NT2/D1 (cell line): ENCODE measurements at regions not wholly inside any gene's neighbourhood (a gene's known extent, or its start where the extent isn't known, plus 50 kb on each side); places are given as distances from the start of the nearest gene placed in this dataset.
"Not testable (repeated sequence)": the region's sequence is repeated elsewhere in the genome, so short reads cannot be mapped to it uniquely, and the experiment has no call there.

Source experiments
- DNase-seq: peaks from one replicate; pipeline ENCODE4 v3.0.0-alpha.2; 2011; ENCODE audit warnings: low read depth, low spot score
- H3K27me3 ChIP-seq: 2 replicates; pipeline ENCODE4 v1.6.0; 2011; ENCODE audit warnings: mild to moderate bottlenecking; ENCODE audit not compliant: insufficient read length, insufficient read depth
- H3K36me3 ChIP-seq: 2 replicates; pipeline ENCODE4 v1.6.1; 2011; ENCODE audit warnings: mild to moderate bottlenecking, low read length, mixed read lengths; ENCODE audit not compliant: insufficient read depth, insufficient read length
- H3K4me1 ChIP-seq: 2 replicates; pipeline ENCODE4 v1.5.1; 2011; ENCODE audit not compliant: insufficient read depth, insufficient read length
- H3K4me3 ChIP-seq: 2 replicates; pipeline ENCODE4 v1.5.1; 2011; ENCODE audit warnings: low read depth; ENCODE audit not compliant: insufficient read length
- H3K9ac ChIP-seq: 2 replicates; pipeline ENCODE4 v1.6.0; 2011; ENCODE audit warnings: low read depth; ENCODE audit not compliant: insufficient read length
- H3K9me3 ChIP-seq: 2 replicates; pipeline ENCODE4 v1.5.1; 2011; ENCODE audit warnings: mild to moderate bottlenecking, low read length; ENCODE audit not compliant: insufficient read depth
- SUZ12 ChIP-seq: IDR thresholded peaks from 2 replicates; pipeline ENCODE4 v1.6.1; 2011; ENCODE audit not compliant: insufficient read length, insufficient read depth; ENCODE audit errors: extremely low read depth
- YY1 ChIP-seq: IDR thresholded peaks from 2 replicates; pipeline ENCODE4 v1.6.1; 2011; ENCODE audit not compliant: insufficient read length, insufficient read depth
- ZNF274 ChIP-seq: IDR thresholded peaks from 2 replicates; pipeline ENCODE4 v1.6.1; 2011; ENCODE audit warnings: mild to moderate bottlenecking, low read depth, low read length

- H3K4me3 ChIP-seq, H3K9me3 ChIP-seq, DNase-seq, H3K27me3 ChIP-seq, H3K9ac ChIP-seq, H3K36me3 ChIP-seq, H3K4me1 ChIP-seq: not testable (repeated sequence)
Measured at GRCh38 chr10:11403646-11404045, 207.8 kb downstream of the USP6NL start.

DNA sequence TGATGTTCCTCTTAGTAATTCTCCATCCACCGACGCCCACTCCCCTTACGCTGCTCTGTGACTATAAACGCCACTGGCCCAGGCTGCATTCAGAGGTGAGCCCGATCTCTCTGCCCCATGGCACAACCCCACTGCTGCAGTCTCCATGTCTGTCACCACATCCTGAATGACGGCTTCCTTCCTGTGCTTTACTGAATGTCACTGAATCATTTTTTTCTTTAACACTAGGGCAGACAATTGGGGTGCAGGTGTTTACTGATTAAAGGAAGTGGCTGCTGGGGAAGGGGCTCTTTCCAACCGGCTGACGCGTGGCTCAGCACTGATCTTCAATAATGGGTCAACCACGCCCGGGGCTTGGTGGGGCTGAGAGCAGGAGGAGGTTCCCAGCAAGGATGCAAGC, 208.3 kb downstream of the USP6NL start:
- H3K4me3 ChIP-seq, result no peak overlapping the region
- H3K9ac ChIP-seq, result no peak overlapping the region
- H3K27me3 ChIP-seq, result no peaks in the 10 kb centered on the region
- no peaks in the 10 kb centered on the region for H3K9me3 ChIP-seq
- H3K36me3 ChIP-seq, result no peaks in the 10 kb centered on the region
- DNase-seq, result no peak
- TF ChIP-seq SUZ12 (no peak), YY1 (no peak), ZNF274 (no peak)
- H3K4me1 ChIP-seq, result peaks cover 7% of the 10 kb centered on the region

GRCh38 chr10:11402392-11402791, 209.1 kb downstream of the USP6NL start:
- H3K4me1 ChIP-seq, result peaks cover 7% of the 10 kb centered on the region
- no peak overlapping the region for H3K9ac ChIP-seq
- TF ChIP-seq YY1 (no peak), SUZ12 (no peak), ZNF274 (no peak)
- no peaks in the 10 kb centered on the region for H3K9me3 ChIP-seq
- DNase-seq, result no peak
- H3K4me3 ChIP-seq, result no peak overlapping the region
- H3K27me3 ChIP-seq, result no peaks in the 10 kb centered on the region
- H3K36me3 ChIP-seq, result no peaks in the 10 kb centered on the region

- no peaks in the 10 kb centered on the region for H3K9me3 ChIP-seq
- no peak for TF ChIP-seq SUZ12
- no peak for TF ChIP-seq YY1
- TF ChIP-seq ZNF274, result no peak
- H3K9ac ChIP-seq, result peak overlapping the region; percentile 8
- no peaks in the 10 kb centered on the region for H3K36me3 ChIP-seq
- DNase-seq, result no peak
- H3K27me3 ChIP-seq, result no peaks in the 10 kb centered on the region
- peaks cover 10% of the 10 kb centered on the region for H3K4me1 ChIP-seq
- H3K4me3 ChIP-seq, result no peak overlapping the region
Measured at GRCh38 chr10:11401264-11402235, 209.9 kb downstream of the USP6NL start.

DNA sequence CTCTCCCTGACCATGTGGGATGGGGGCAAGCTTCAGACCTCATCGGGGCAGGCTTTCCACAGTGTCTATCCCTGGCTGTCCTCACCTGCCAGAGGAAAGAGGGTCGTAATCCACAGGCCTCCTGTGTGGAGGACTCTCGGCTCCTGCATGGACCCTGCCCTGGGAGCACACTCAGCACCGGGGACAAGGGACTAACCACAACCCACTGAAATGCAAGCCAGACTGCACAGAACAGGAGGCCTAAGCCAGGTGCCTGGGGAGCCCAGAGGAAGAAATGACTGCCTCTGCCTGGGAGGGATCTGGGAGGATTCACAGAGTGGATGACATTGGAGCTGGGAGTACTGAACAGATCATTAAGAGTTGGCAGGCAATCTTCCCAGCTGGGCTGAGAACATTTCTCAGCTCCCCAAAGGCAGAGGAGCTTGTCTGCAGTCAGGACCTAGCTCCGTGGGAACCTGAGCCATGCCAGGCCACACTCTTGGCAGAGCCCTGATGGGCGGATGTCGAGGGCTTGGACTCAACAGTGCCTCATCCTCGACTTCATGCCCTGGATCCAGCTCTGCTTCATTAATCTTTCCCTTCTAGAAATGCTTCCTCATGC, 213.4 kb downstream of the USP6NL start:
- Histone ChIP-seq H3K4me3 (no peak overlapping the region), H3K4me1 (peaks cover 10% of the 10 kb centered on the region), H3K36me3 (no peaks in the 10 kb centered on the region), H3K27me3 (no peaks in the 10 kb centered on the region), H3K9ac (no peak overlapping the region), H3K9me3 (no peaks in the 10 kb centered on the region)
- DNase-seq, result no peak
- TF ChIP-seq ZNF274, result no peak

GRCh38 chr10:11397077-11397965, 214.1 kb downstream of the USP6NL start:
- Histone ChIP-seq H3K27me3 (no peaks in the 10 kb centered on the region), H3K4me1 (peaks cover 10% of the 10 kb centered on the region), H3K4me3 (no peak overlapping the region), H3K36me3 (no peaks in the 10 kb centered on the region), H3K9me3 (no peaks in the 10 kb centered on the region), H3K9ac (no peak overlapping the region)
- TF ChIP-seq YY1, result no peak
- TF ChIP-seq SUZ12, result no peak
- no peak for TF ChIP-seq ZNF274
- no peak for DNase-seq

- Histone ChIP-seq H3K4me1 (peaks cover 10% of the 10 kb centered on the region), H3K27me3 (no peaks in the 10 kb centered on the region), H3K9ac (no peak overlapping the region), H3K9me3 (no peaks in the 10 kb centered on the region), H3K36me3 (no peaks in the 10 kb centered on the region), H3K4me3 (no peak overlapping the region)
- no peak for TF ChIP-seq SUZ12
- no peak for TF ChIP-seq ZNF274
- TF ChIP-seq YY1, result no peak
- DNase-seq, result no peak
Measured at GRCh38 chr10:11396311-11396955, 215.0 kb downstream of the USP6NL start.
